HepG2 (cell line): ENCODE measurements at regions not wholly inside any gene's neighbourhood (a gene's known extent, or its start where the extent isn't known, plus 50 kb on each side); places are given as distances from the start of the nearest gene placed in this dataset.
"Not testable (repeated sequence)": the region's sequence is repeated elsewhere in the genome, so short reads cannot be mapped to it uniquely, and the experiment has no call there.

Source experiments
- ATAC-seq: fragments of 200-7000 bp; cut with Tn5 transposase; 3 replicates; pipeline ENCODE4 v1.9.1; 2020; ENCODE audit warnings: mild to moderate bottlenecking, moderate library complexity
- BruUV-seq: library from RNA; stranded (reverse); fragments of 400-500 nt; replicated peaks from 2 replicates; lab custom pipeline; 2021; lab: Mats Ljungman, UMichigan
- CTCF ChIA-PET: fragments of 300-600 bp; formaldehyde crosslinking; extraction: SDS; loops from one replicate; lab custom pipeline; 2021; ENCODE audit warnings: low total read pairs, inconsistent platforms, low intra/inter-chr PET ratio; lab: Yijun Ruan, JAX
- POLR2A ChIA-PET: fragments of 350-600 bp; sonication (Branson Sonifier 250); formaldehyde crosslinking; loops from one replicate; lab custom pipeline; 2020; ENCODE audit warnings: antibody characterized with exemption, inconsistent platforms; lab: Yijun Ruan, JAX
- DNase-seq: peaks from one replicate; pipeline ENCODE4 v3.0.0-alpha.2; 2015; ENCODE audit warnings: low spot score
- FAIRE-seq: peaks from 3 replicates; lab custom pipeline; 2011; peaks lifted over from hg19 to GRCh38; lab: Jason Lieb, UNC
- H2AFZ ChIP-seq: one replicate; pipeline ENCODE4 v1.6.1; 2011; ENCODE audit warnings: low read length, inconsistent platforms
- H3K27ac ChIP-seq: fragments of 300-600 bp; 3 replicates; pipeline ENCODE4 v1.8.0; 2011; ENCODE audit warnings: mixed run types, mild to moderate bottlenecking, mixed read lengths, low read length, inconsistent platforms; ENCODE audit not compliant: insufficient read depth; ENCODE audit errors: extremely low read length
- H3K27me3 ChIP-seq, 2 experiments: fragments of 200-600 bp in 1 of 2; 2 replicates in 1 of 2; 3 replicates in 1 of 2; pipeline versions ENCODE4 v1.6.0 to v1.8.0; 2011; ENCODE audit warnings: low read length in 2 of 2, mild to moderate bottlenecking in 2 of 2, moderate library complexity in 2 of 2, inconsistent platforms in 1 of 2; ENCODE audit not compliant: insufficient read depth in 2 of 2, control insufficient read depth in 1 of 2
- H3K36me3 ChIP-seq, 2 experiments: fragments of 200-600 bp in 1 of 2; replicated peaks in 1 of 2; 2 replicates in 1 of 2; 3 replicates in 1 of 2; pipeline versions ENCODE4 v1.5.1 to v1.8.0; 2011; ENCODE audit warnings: low read length in 2 of 2, inconsistent platforms in 1 of 2; ENCODE audit not compliant: insufficient read depth in 2 of 2, control insufficient read depth in 1 of 2
- H3K4me1 ChIP-seq: 2 replicates; pipeline ENCODE4 v1.5.1; 2012; ENCODE audit warnings: low read length, inconsistent platforms; ENCODE audit not compliant: insufficient read depth
- H3K4me2 ChIP-seq: 2 replicates; pipeline ENCODE4 v1.6.0; 2011; ENCODE audit warnings: low read depth, low read length, inconsistent platforms
- H3K4me3 ChIP-seq, 3 experiments: fragments of 200-600 bp in 1 of 3; sonication (generic), shearing (Covaris generic) in 1 of 3; replicated peaks in 1 of 3; 2 replicates each; pipeline ENCODE4 v1.5.1; 2011 to 2016; ENCODE audit warnings: low read length in 3 of 3, inconsistent platforms in 2 of 3, low read depth in 2 of 3, mild to moderate bottlenecking in 2 of 3, control low read depth in 1 of 3, mixed read lengths in 1 of 3; ENCODE audit not compliant: insufficient read depth in 1 of 3
- H3K79me2 ChIP-seq: one replicate; pipeline ENCODE4 v1.6.1; 2011; ENCODE audit warnings: low read length, inconsistent platforms; ENCODE audit not compliant: insufficient read depth
- H3K9ac ChIP-seq: 2 replicates; pipeline ENCODE4 v1.6.0; 2011; ENCODE audit warnings: mild to moderate bottlenecking, low read depth, low read length, inconsistent platforms; ENCODE audit not compliant: insufficient read depth
- H3K9me3 ChIP-seq: 2 replicates; pipeline ENCODE4 v1.5.1; 2012; ENCODE audit warnings: mild to moderate bottlenecking, low read length
- H4K20me1 ChIP-seq: 2 replicates; pipeline ENCODE4 v1.6.0; 2011; ENCODE audit warnings: inconsistent platforms, mild to moderate bottlenecking, low read length, moderate library complexity; ENCODE audit not compliant: insufficient read depth
- ATF7 ChIP-seq, 2 experiments: fragments of 450-650 bp in 1 of 2; sonication (generic) in 1 of 2; formaldehyde crosslinking in 1 of 2; IDR thresholded peaks; 2 replicates each; pipeline versions ENCODE4 v1.4.0 to v1.6.1; 2016 to 2020; ENCODE audit warnings: antibody characterized with exemption in 1 of 2, mild to moderate bottlenecking in 1 of 2, missing genetic modification reagents in 1 of 2
- CREM ChIP-seq, 2 experiments: sonication (generic) in 1 of 2; formaldehyde crosslinking in 1 of 2; IDR thresholded peaks; 2 replicates each; pipeline versions ENCODE4 v1.4.0 to v1.6.1; 2016 to 2020; ENCODE audit warnings: antibody characterized with exemption in 1 of 2, mild to moderate bottlenecking in 1 of 2, missing genetic modification reagents in 1 of 2
- FOSL2 ChIP-seq: sonication (generic); formaldehyde crosslinking; IDR thresholded peaks from 2 replicates; pipeline ENCODE4 v1.4.0; 2020; ENCODE audit warnings: missing genetic modification reagents
- HOXA5 ChIP-seq: sonication (generic); formaldehyde crosslinking; IDR thresholded peaks from 2 replicates; pipeline ENCODE4 v1.4.0; 2020; ENCODE audit warnings: missing genetic modification reagents
- NR2F6 ChIP-seq, 2 experiments: IDR thresholded peaks; 2 replicates each; pipeline ENCODE4 v1.6.1; 2016; ENCODE audit warnings: antibody characterized with exemption in 1 of 2, mild to moderate bottlenecking in 1 of 2
- SOX13 ChIP-seq, 3 experiments: fragments of 450-650 bp in 1 of 3; sonication (generic) in 1 of 3; formaldehyde crosslinking in 1 of 3; IDR thresholded peaks in 2 of 3; conservative IDR thresholded peaks in 1 of 3; 2 replicates each; pipeline versions ENCODE4 v1.5.0 to v1.6.1; 2016 to 2020; ENCODE audit warnings: antibody characterized with exemption in 1 of 3, mild to moderate bottlenecking in 1 of 3, missing compliant biosample characterization in 1 of 3, missing genetic modification reagents in 1 of 3, moderate library complexity in 1 of 3
- SOX5 ChIP-seq: IDR thresholded peaks from 2 replicates; pipeline ENCODE4 v1.6.1; 2016; ENCODE audit warnings: borderline replicate concordance
- WGBS: methylation state at CpG from one replicate; pipeline ENCODE4 v1.1.6; 2017; ENCODE audit warnings: low lambda C conversion rate; 5-methylcytosine and 5-hydroxymethylcytosine counted together
- in situ Hi-C: cut with HindIII; loops from 2 replicates; pipeline ENCODE4 v1.10.0; 2017; ENCODE audit warnings: low pct_unique_long_range_greater_than_20kb; ENCODE audit not compliant: extremely low pct_ligation_motif_present
- intact Hi-C: fragments of 100-400 bp; cut with micrococcal nuclease; formaldehyde crosslinking; loops from one replicate; pipeline ENCODE4 v1.10.0; 2022; ENCODE audit not compliant: unreplicated experiment
- TF ChIP-seq, protein P1 (sequence below): IDR thresholded peaks from 2 replicates; pipeline ENCODE4 v1.4.0; 2020; ENCODE audit warnings: mild to moderate bottlenecking, missing genetic modification reagents
- TF ChIP-seq, protein P2 (sequence below): IDR thresholded peaks from 2 replicates; pipeline ENCODE4 v1.6.1; 2016; ENCODE audit warnings: control low read depth

DNA sequence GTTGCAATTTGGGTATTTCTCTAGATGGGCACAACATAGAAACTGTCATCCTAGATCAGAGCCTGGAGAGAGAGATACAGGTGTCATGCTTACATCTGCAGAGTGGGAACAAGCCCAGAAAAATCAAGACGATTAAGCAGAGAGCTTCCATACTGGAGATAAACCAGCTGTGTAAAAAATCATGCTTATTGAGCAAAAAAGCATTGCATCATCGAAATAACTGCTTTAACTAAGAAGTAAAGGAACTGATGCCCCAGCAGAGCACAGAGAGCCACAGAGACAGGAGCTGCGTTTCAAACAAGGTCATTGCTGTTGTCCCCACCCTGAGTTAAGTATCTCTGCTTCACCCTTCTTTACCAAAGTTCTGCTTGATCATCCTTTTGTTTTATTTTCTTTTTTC lies 138.0 kb downstream of the CCDC74A start:
- under 1% methylated on average over 3 of the region's 3 CpGs for WGBS
- peaks cover 13% of the 10 kb centered on the region for H3K9me3 ChIP-seq
- H2AFZ ChIP-seq; BruUV-seq; H3K79me2 ChIP-seq; H3K9ac ChIP-seq; POLR2A ChIA-PET; H3K4me3 ChIP-seq; intact Hi-C loops; H3K27ac ChIP-seq; DNase-seq; H3K4me2 ChIP-seq; H3K27me3 ChIP-seq; ATAC-seq; CTCF ChIA-PET; FAIRE-seq; H3K36me3 ChIP-seq; H3K4me1 ChIP-seq; H4K20me1 ChIP-seq; TF ChIP-seq ATF7 (CRISPR knock-in tag; IDR thresholded peaks at IDR 0.05): not testable (repeated sequence)
- TF ChIP-seq ATF7 (IDR thresholded peaks at IDR 0.05) = peak; percentile 56
- in situ Hi-C loops = loop anchor here (25.0 kb wide), 2 partner anchors 253 to 503 kb away; no protein-coding TSS in a partner anchor

DNA sequence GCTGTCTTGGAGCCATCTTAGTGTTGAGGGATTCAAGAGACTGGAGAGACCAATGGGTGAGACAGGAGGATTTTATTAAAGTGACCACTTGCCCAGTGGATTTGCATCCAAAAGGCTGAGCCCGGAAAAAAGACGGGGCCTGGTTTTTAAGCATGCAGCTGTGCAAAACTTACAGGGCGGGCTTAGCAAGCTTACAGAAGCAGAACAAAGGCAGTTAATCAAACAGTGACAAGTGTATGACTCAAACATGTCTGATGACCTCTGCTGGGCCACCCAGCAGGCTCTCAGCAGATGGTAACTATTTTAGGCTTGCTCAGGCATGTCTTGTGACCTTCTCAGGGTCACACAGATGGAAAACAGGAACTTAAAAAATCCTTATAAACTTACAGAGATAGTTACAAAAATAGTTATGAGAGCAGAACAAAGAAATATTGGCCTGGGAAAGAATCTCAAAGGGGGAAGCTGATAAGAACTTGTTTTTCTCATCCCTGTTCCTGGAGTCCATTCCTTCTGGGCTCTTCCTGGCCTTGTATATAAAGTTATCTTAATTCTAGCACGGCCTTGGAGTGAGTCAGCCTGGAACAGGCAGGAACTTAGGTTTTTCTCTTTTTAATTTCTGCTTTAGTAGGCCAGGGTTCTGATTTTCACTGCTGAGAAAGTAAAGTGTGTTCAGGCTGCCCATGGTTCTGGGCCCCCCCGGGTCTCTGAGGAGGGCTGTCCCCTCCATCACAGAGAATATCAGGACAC lies 141.3 kb downstream of the CCDC74A start:
- Histone ChIP-seq H3K4me1 (peaks cover 14% of the 10 kb centered on the region), H3K9me3 (peaks cover 13% of the 10 kb centered on the region)
- H3K36me3 ChIP-seq; BruUV-seq; H3K4me3 ChIP-seq; H4K20me1 ChIP-seq; H2AFZ ChIP-seq; H3K9ac ChIP-seq; CTCF ChIA-PET; H3K4me2 ChIP-seq; ATAC-seq; H3K27ac ChIP-seq; H3K79me2 ChIP-seq; H3K27me3 ChIP-seq; FAIRE-seq; intact Hi-C loops; TF ChIP-seq SOX13 (IDR thresholded peaks at IDR 0.05); NR2F6 (CRISPR knock-in tag; IDR thresholded peaks at IDR 0.05); CREM (CRISPR knock-in tag; IDR thresholded peaks at IDR 0.05): not testable (repeated sequence)
- in situ Hi-C loops = loop anchor here (25.0 kb wide), 2 partner anchors 257 to 507 kb away; no protein-coding TSS in a partner anchor
- DNase-seq = peak; percentile 71
- POLR2A ChIA-PET = interaction anchor here (3.1 kb wide), 1 partner anchor 14 kb away, joined by 10 read pairs; no protein-coding TSS in a partner anchor
- WGBS = 6% methylated on average over 5 of the region's 5 CpGs
- TF ChIP-seq, protein P1, sequence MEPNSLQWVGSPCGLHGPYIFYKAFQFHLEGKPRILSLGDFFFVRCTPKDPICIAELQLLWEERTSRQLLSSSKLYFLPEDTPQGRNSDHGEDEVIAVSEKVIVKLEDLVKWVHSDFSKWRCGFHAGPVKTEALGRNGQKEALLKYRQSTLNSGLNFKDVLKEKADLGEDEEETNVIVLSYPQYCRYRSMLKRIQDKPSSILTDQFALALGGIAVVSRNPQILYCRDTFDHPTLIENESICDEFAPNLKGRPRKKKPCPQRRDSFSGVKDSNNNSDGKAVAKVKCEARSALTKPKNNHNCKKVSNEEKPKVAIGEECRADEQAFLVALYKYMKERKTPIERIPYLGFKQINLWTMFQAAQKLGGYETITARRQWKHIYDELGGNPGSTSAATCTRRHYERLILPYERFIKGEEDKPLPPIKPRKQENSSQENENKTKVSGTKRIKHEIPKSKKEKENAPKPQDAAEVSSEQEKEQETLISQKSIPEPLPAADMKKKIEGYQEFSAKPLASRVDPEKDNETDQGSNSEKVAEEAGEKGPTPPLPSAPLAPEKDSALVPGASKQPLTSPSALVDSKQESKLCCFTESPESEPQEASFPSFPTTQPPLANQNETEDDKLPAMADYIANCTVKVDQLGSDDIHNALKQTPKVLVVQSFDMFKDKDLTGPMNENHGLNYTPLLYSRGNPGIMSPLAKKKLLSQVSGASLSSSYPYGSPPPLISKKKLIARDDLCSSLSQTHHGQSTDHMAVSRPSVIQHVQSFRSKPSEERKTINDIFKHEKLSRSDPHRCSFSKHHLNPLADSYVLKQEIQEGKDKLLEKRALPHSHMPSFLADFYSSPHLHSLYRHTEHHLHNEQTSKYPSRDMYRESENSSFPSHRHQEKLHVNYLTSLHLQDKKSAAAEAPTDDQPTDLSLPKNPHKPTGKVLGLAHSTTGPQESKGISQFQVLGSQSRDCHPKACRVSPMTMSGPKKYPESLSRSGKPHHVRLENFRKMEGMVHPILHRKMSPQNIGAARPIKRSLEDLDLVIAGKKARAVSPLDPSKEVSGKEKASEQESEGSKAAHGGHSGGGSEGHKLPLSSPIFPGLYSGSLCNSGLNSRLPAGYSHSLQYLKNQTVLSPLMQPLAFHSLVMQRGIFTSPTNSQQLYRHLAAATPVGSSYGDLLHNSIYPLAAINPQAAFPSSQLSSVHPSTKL (CRISPR knock-in tag) = peak; percentile 36; the same call in 1 of the 2 replicates
- TF ChIP-seq SOX5 (CRISPR knock-in tag) (peak; percentile 44; the same call in 1 of the 2 replicates), SOX13 (CRISPR knock-in tag; conservative IDR thresholded peaks at IDR 0.05 in 1 of 2, IDR thresholded peaks at IDR 0.05 in 1 of 2) (peak in 1 of 2 experiments; percentile 74; a peak in 2 of 4 replicates), NR2F6 (IDR thresholded peaks at IDR 0.05) (peak; percentile 58; the same call in 1 of the 2 replicates), FOSL2 (CRISPR knock-in tag) (peak; percentile 86), HOXA5 (peak; percentile 52; the same call in 1 of the 2 replicates), CREM (IDR thresholded peaks at IDR 0.05) (0 out of 2 replicates have a peak, but pooled peaks have one; percentile 14)
- TF ChIP-seq, protein P2, sequence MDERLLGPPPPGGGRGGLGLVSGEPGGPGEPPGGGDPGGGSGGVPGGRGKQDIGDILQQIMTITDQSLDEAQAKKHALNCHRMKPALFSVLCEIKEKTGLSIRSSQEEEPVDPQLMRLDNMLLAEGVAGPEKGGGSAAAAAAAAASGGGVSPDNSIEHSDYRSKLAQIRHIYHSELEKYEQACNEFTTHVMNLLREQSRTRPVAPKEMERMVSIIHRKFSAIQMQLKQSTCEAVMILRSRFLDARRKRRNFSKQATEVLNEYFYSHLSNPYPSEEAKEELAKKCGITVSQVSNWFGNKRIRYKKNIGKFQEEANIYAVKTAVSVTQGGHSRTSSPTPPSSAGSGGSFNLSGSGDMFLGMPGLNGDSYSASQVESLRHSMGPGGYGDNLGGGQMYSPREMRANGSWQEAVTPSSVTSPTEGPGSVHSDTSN (CRISPR knock-in tag) = 0 out of 2 replicates have a peak, but pooled peaks have one; percentile 24
